SK-N-MC (cell line): ENCODE measurements at regions not wholly inside any gene's neighbourhood (a gene's known extent, or its start where the extent isn't known, plus 50 kb on each side); places are given as distances from the start of the nearest gene placed in this dataset.

Experiments
- DNase-seq: peaks from one replicate; pipeline ENCODE4 v3.0.0-alpha.2; 2011; ENCODE audit warnings: low read depth, low spot score
- H3K27ac ChIP-seq: fragments of 200-600 bp; sonication (generic); 2 replicates; pipeline ENCODE4 v1.5.1; 2016; ENCODE audit warnings: mixed run types
- H3K36me3 ChIP-seq: fragments of 200-600 bp; sonication (generic); 2 replicates; pipeline ENCODE4 v1.6.1; 2017; ENCODE audit warnings: antibody characterized with exemption, low read length, mixed read lengths; ENCODE audit not compliant: insufficient read depth
- H3K4me3 ChIP-seq: fragments of 200-600 bp; sonication (generic); 2 replicates; pipeline ENCODE4 v1.5.1; 2016
- H3K9ac ChIP-seq: fragments of 200-600 bp; sonication (generic); 2 replicates; pipeline ENCODE4 v1.8.0; 2017; ENCODE audit warnings: mixed run types, mixed read lengths; ENCODE audit not compliant: insufficient read length
- H3K9me3 ChIP-seq: fragments of 200-600 bp; sonication (generic); 2 replicates; pipeline ENCODE4 v1.6.1; 2017; ENCODE audit warnings: low read depth, mild to moderate bottlenecking, antibody characterized with exemption, low read length, moderate library complexity, mixed read lengths
- EZH2 ChIP-seq: fragments of 200-600 bp; sonication (generic); IDR thresholded peaks from one replicate; pipeline ENCODE4 v1.6.1; 2017; ENCODE audit warnings: antibody characterized with exemption
- FOXP2 ChIP-seq: optimal IDR thresholded peaks from 2 replicates; pipeline ENCODE3; 2011; ENCODE audit warnings: mild to moderate bottlenecking, moderate library complexity; ENCODE audit not compliant: insufficient read depth; ENCODE audit errors: extremely low read length, control extremely low read depth
- POLR2AphosphoS5 ChIP-seq: IDR thresholded peaks from 2 replicates; pipeline ENCODE4 v1.6.1; 2012; ENCODE audit warnings: mild to moderate bottlenecking, low read depth, low read length, borderline replicate concordance

- DNase-seq: no peak
- no peak overlapping the region for H3K9ac ChIP-seq
Observed at GRCh38 chr19:30236587-30236986, 135.6 kb upstream of the ZNF536 start.

GRCh38 chr19:30237140-30237539, 135.0 kb upstream of the ZNF536 start:
- H3K36me3 ChIP-seq: no peaks in the 10 kb centered on the region
- no peaks in the 10 kb centered on the region for H3K9me3 ChIP-seq
- H3K4me3 ChIP-seq: no peak overlapping the region
- no peak overlapping the region for H3K27ac ChIP-seq
- DNase-seq: no peak
- no peak for TF ChIP-seq POLR2AphosphoS5
- TF ChIP-seq FOXP2: no peak
- no peak for TF ChIP-seq EZH2
- no peak overlapping the region for H3K9ac ChIP-seq

More at GRCh38 chr19:30236587-30236986, 135.6 kb upstream of the ZNF536 start:
- H3K36me3 ChIP-seq: no peaks in the 10 kb centered on the region
- TF ChIP-seq FOXP2: no peak
- no peak for TF ChIP-seq POLR2AphosphoS5
- no peak for TF ChIP-seq EZH2
- no peaks in the 10 kb centered on the region for H3K9me3 ChIP-seq
- H3K27ac ChIP-seq: no peak overlapping the region
- H3K4me3 ChIP-seq: no peak overlapping the region

GRCh38 chr19:30240904-30241695, 131.1 kb upstream of the ZNF536 start:
- no peak overlapping the region for H3K9ac ChIP-seq
- TF ChIP-seq EZH2: no peak
- TF ChIP-seq FOXP2: no peak
- TF ChIP-seq POLR2AphosphoS5: no peak

GRCh38 chr19:30244533-30244932, 127.7 kb upstream of the ZNF536 start:
- DNase-seq: no peak
- Histone ChIP-seq H3K4me3 (no peak overlapping the region), H3K9ac (no peak overlapping the region), H3K36me3 (no peaks in the 10 kb centered on the region), H3K27ac (no peak overlapping the region), H3K9me3 (no peaks in the 10 kb centered on the region)
- TF ChIP-seq EZH2: no peak

More at GRCh38 chr19:30240904-30241695, 131.1 kb upstream of the ZNF536 start:
- Histone ChIP-seq H3K4me3 (no peak overlapping the region), H3K36me3 (no peaks in the 10 kb centered on the region), H3K9me3 (no peaks in the 10 kb centered on the region), H3K27ac (no peak overlapping the region)
- no peak for DNase-seq

GRCh38 chr19:30245401-30246039, 126.7 kb upstream of the ZNF536 start:
- Histone ChIP-seq H3K27ac (no peak overlapping the region), H3K9ac (no peak overlapping the region), H3K36me3 (no peaks in the 10 kb centered on the region), H3K4me3 (no peak overlapping the region), H3K9me3 (no peaks in the 10 kb centered on the region)
- no peak for DNase-seq
- TF ChIP-seq EZH2 (no peak), FOXP2 (no peak), POLR2AphosphoS5 (no peak)

- Histone ChIP-seq H3K27ac (no peak overlapping the region), H3K36me3 (no peaks in the 10 kb centered on the region), H3K9me3 (no peaks in the 10 kb centered on the region), H3K4me3 (no peak overlapping the region), H3K9ac (no peak overlapping the region)
- TF ChIP-seq FOXP2 (no peak), EZH2 (no peak), POLR2AphosphoS5 (no peak)
- no peak for DNase-seq
Observed at GRCh38 chr19:30249911-30250310, 122.3 kb upstream of the ZNF536 start.

- no peak for DNase-seq
- Histone ChIP-seq H3K9ac (no peak overlapping the region), H3K36me3 (no peaks in the 10 kb centered on the region), H3K4me3 (no peak overlapping the region), H3K27ac (no peak overlapping the region), H3K9me3 (no peaks in the 10 kb centered on the region)
- TF ChIP-seq POLR2AphosphoS5 (no peak), FOXP2 (no peak), EZH2 (no peak)
Observed at GRCh38 chr19:30252214-30252613, 120.0 kb upstream of the ZNF536 start.

GRCh38 chr19:30253581-30253996, 118.6 kb upstream of the ZNF536 start:
- Histone ChIP-seq H3K27ac (no peak overlapping the region), H3K9me3 (no peaks in the 10 kb centered on the region), H3K36me3 (no peaks in the 10 kb centered on the region), H3K4me3 (no peak overlapping the region), H3K9ac (no peak overlapping the region)
- TF ChIP-seq FOXP2: no peak
- no peak for TF ChIP-seq POLR2AphosphoS5
- no peak for TF ChIP-seq EZH2
- DNase-seq: no peak

- no peak for DNase-seq
- Histone ChIP-seq H3K27ac (no peak overlapping the region), H3K36me3 (no peaks in the 10 kb centered on the region), H3K9me3 (no peaks in the 10 kb centered on the region), H3K9ac (no peak overlapping the region), H3K4me3 (no peak overlapping the region)
- TF ChIP-seq POLR2AphosphoS5 (no peak), EZH2 (no peak), FOXP2 (no peak)
Observed at GRCh38 chr19:30254158-30254557, 118.0 kb upstream of the ZNF536 start.
